Ovary (tissue), 7 donors: ENCODE measurements at regions not wholly inside any gene's neighbourhood (a gene's known extent, or its start where the extent isn't known, plus 50 kb on each side); places are given as distances from the start of the nearest gene placed in this dataset.
"Not testable (repeated sequence)": the region's sequence is repeated elsewhere in the genome, so short reads cannot be mapped to it uniquely, and the experiment has no call there.

ENCODE experiments used
- DNase-seq, 5 donors: peaks; one replicate each; pipeline ENCODE4 v3.0.0-alpha.2; 2019 to 2020
- H3K27ac ChIP-seq, 2 donors: fragments of 200-600 bp; one replicate each; pipeline versions ENCODE4 v1.5.1 to v1.8.0; 2019 to 2022
- H3K27me3 ChIP-seq: fragments of 200-600 bp; one replicate; pipeline ENCODE4 v1.8.0; 2022
- H3K36me3 ChIP-seq: fragments of 200-600 bp; sonication (generic); one replicate; pipeline ENCODE4 v1.5.1; 2019
- H3K4me1 ChIP-seq: one replicate; pipeline ENCODE4 v1.8.1; 2013; ENCODE audit warnings: mild to moderate bottlenecking, moderate library complexity; ENCODE audit not compliant: insufficient read depth
- H3K4me3 ChIP-seq: fragments of 200-600 bp; sonication (generic); one replicate; pipeline ENCODE4 v1.5.1; 2017
- H3K9me3 ChIP-seq, 2 donors: fragments of 200-600 bp in 1 of 2; sonication (generic) in 1 of 2; one replicate each; pipeline versions ENCODE4 v1.5.1 to v1.8.1; 2013 to 2019; ENCODE audit warnings: mild to moderate bottlenecking in 1 of 2, moderate library complexity in 1 of 2
- CTCF ChIP-seq, 3 donors: fragments of 450-650 bp in 2 of 3; fragments of 200-600 bp in 1 of 3; IDR thresholded peaks; one replicate each; pipeline versions ENCODE4 v1.5.1 to v1.8.0; 2016 to 2022; ENCODE audit warnings: antibody characterized with exemption in 3 of 3, mild to moderate bottlenecking in 1 of 3
- EP300 ChIP-seq: sonication (generic); formaldehyde crosslinking; IDR thresholded peaks from one replicate; pipeline ENCODE4 v1.6.1; 2017; ENCODE audit warnings: antibody characterized with exemption
- POLR2A ChIP-seq: fragments of 450-650 bp; IDR thresholded peaks from one replicate; pipeline ENCODE4 v1.6.1; 2017; ENCODE audit warnings: antibody characterized with exemption, mild to moderate bottlenecking, moderate library complexity
- WGBS, 3 donors: extraction: QIAGEN DNeasy Blood & Tissue Kit in 1 of 3; methylation state at CpG; one replicate each; pipeline versions ENCODE4 v1.1.5 to v1.1.7; 2013 to 2017; 5-methylcytosine and 5-hydroxymethylcytosine counted together
- intact Hi-C, 4 donors: fragments of 100-400 bp; cut with DNase I; formaldehyde crosslinking; loops; one replicate each; pipeline versions ENCODE4 v1.11.0 to v1.15.1; 2022 to 2023
- donor health status: DM: no; HTN: no; CAD: no; lungs with moderate emphysema.
- donor health status: DM: no; HTN: no; CAD: no.
- donor health status: Bipolar disorder and iron deficiency.
- donor health status: DM: no; HTN: no; CAD: no.
- donor health status: DM: yes; HTN: yes; CAD: no.

- TF ChIP-seq POLR2A (no peak), CTCF (IDR thresholded peaks at IDR 0.05) (no peak), EP300 (no peak)
- H3K9me3 ChIP-seq, result no peaks in the 10 kb centered on the region
- 82 to 86% (median 84%) methylated on average over 6 of the region's 6 CpGs for WGBS, 3 donors
- intact Hi-C loops, result no loop called here
- no peak overlapping the region for H3K27ac ChIP-seq
- no peak for DNase-seq
- no peak overlapping the region for H3K4me3 ChIP-seq
- H3K4me1 ChIP-seq, result no peaks in the 10 kb centered on the region
- no peaks in the 10 kb centered on the region for H3K27me3 ChIP-seq
- H3K36me3 ChIP-seq, result no peaks in the 10 kb centered on the region
Observed at GRCh38 chr16:73106329-73107034, 58.6 kb upstream of the ZFHX3 start.

GRCh38 chr16:73101568-73101967 is 53.6 kb upstream of the ZFHX3 start:
- Histone ChIP-seq H3K36me3 (no peaks in the 10 kb centered on the region), H3K9me3 (no peaks in the 10 kb centered on the region), H3K27me3 (no peaks in the 10 kb centered on the region), H3K27ac (no peak overlapping the region), H3K4me1 (no peaks in the 10 kb centered on the region), H3K4me3 (no peak overlapping the region)
- no peak for TF ChIP-seq CTCF (IDR thresholded peaks at IDR 0.05)
- intact Hi-C loops, result no loop called here
- no peak for DNase-seq
- 88 to 95% (median 89%) methylated on average over 5 of the region's 5 CpGs for WGBS, 3 donors

GRCh38 chr16:73099601-73100000 is 51.7 kb upstream of the ZFHX3 start:
- DNase-seq, H3K27me3 ChIP-seq, H3K36me3 ChIP-seq, H3K27ac ChIP-seq, H3K9me3 ChIP-seq, H3K4me1 ChIP-seq, H3K4me3 ChIP-seq, intact Hi-C loops: not testable (repeated sequence)
- WGBS, 3 donors, result 79 to 82% (median 80%) methylated on average over 5 of the region's 5 CpGs
